Mucosa of descending colon (tissue), 3 donors: ENCODE measurements at regions not wholly inside any gene's neighbourhood (a gene's known extent, or its start where the extent isn't known, plus 50 kb on each side); places are given as distances from the start of the nearest gene placed in this dataset.

Source experiments
- ATAC-seq: fragments of 200-7000 bp; cut with Tn5 transposase; one replicate; pipeline ENCODE4 v1.9.1; 2020; ENCODE audit warnings: mild to moderate bottlenecking, moderate library complexity
- DNase-seq, 3 donors: peaks; one replicate each; pipeline ENCODE4 v3.0.0-alpha.2; 2020
- H3K36me3 ChIP-seq: fragments of 200-600 bp; one replicate; pipeline ENCODE4 v1.8.0; 2021; ENCODE audit warnings: low read depth, mild to moderate bottlenecking
- H3K4me1 ChIP-seq: fragments of 200-600 bp; one replicate; pipeline ENCODE4 v1.8.0; 2021; ENCODE audit warnings: low read depth, mild to moderate bottlenecking
- H3K4me3 ChIP-seq: fragments of 200-600 bp; one replicate; pipeline ENCODE4 v1.8.0; 2021; ENCODE audit warnings: mild to moderate bottlenecking
- H3K9me3 ChIP-seq: fragments of 200-600 bp; one replicate; pipeline ENCODE4 v1.8.0; 2021; ENCODE audit warnings: mild to moderate bottlenecking
- intact Hi-C, 2 donors: fragments of 100-400 bp; cut with DNase I in 1 of 2; cut with micrococcal nuclease in 1 of 2; formaldehyde crosslinking; loops; one replicate each; pipeline versions ENCODE4 v1.11.0 to v1.11.1; 2022; cut with DNase I, micrococcal nuclease
- TF ChIP-seq, protein P1 (sequence below): fragments of 200-600 bp; IDR thresholded peaks from one replicate; pipeline ENCODE4 v1.8.0; 2022; ENCODE audit warnings: antibody characterized with exemption, mild to moderate bottlenecking
- donor health status: DM: no; HTN: no; CAD: no; lungs with moderate emphysema.
- donor health status: DM: no; HTN: no; CAD: no.
- donor health status: DM: no; HTN: yes; CAD: no.

DNA sequence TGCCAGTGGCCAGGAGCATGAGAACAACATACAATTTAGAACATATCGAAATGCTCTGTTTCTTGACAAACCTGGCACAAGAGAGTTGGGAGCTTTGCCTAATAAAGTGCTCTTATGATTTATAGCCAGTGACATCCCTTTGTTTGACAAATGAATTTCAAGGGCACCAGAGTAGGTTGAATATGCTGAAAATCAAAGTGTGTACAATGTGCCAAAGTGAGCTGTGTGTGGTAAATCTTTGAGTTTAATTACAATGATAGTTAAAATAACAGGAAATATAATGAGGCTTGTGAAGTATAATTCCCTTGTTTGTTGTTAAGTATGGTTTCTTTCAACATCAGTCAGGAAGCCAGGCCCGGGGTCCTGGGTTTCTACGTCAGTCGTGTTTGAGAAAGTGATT is 211.9 kb downstream of the EBLN2 start:
- H3K4me3 ChIP-seq: no peak overlapping the region
- TF ChIP-seq, protein P1, sequence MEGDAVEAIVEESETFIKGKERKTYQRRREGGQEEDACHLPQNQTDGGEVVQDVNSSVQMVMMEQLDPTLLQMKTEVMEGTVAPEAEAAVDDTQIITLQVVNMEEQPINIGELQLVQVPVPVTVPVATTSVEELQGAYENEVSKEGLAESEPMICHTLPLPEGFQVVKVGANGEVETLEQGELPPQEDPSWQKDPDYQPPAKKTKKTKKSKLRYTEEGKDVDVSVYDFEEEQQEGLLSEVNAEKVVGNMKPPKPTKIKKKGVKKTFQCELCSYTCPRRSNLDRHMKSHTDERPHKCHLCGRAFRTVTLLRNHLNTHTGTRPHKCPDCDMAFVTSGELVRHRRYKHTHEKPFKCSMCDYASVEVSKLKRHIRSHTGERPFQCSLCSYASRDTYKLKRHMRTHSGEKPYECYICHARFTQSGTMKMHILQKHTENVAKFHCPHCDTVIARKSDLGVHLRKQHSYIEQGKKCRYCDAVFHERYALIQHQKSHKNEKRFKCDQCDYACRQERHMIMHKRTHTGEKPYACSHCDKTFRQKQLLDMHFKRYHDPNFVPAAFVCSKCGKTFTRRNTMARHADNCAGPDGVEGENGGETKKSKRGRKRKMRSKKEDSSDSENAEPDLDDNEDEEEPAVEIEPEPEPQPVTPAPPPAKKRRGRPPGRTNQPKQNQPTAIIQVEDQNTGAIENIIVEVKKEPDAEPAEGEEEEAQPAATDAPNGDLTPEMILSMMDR: no peak
- DNase-seq (no peak), ATAC-seq (no peak)
- H3K9me3 ChIP-seq: no peaks in the 10 kb centered on the region
- H3K36me3 ChIP-seq: no peaks in the 10 kb centered on the region
- intact Hi-C loops: no loop called here
- H3K4me1 ChIP-seq: no peaks in the 10 kb centered on the region

DNA sequence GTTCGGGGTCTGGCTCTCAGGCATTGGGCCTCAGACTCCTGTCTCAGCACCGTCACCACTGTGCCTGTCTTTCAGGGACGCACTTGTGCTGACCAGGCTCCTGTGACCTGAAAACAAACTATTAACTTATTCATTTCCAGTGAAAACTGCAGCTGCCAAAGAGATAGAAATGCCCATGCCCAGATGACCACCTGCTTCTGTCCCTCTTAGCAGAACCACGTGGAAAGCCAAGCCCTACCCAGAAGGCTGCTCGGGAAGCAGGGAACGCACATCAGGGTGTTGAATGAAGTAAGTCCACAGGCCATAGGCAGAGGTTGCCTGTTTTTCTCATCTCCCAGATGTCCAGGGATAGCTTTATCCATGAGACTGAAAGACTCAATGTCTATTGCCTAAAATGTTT is 219.3 kb downstream of the EBLN2 start:
- intact Hi-C loops: no loop called here

DNA sequence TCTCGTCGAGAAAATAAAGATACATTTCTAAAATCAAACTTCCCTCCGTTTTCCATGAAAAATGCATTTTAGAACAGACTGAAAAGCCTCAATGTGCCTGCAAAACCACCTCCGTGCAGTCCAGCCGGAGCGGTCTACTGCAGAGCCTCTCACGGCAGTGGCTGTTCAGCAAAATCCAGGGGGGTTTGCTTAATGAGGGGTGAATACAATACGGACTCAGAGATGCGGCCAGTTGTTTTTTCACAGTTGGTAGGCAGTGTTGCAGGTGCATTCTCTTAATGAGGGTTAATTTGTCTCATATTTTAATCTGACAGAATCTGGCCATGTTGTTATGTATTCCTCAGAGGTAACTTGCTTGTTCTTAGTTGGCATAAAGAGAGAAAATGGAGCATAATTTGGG is 223.0 kb downstream of the EBLN2 start:
- no peak for DNase-seq
- TF ChIP-seq, protein P1: no peak
- Histone ChIP-seq H3K4me1 (no peaks in the 10 kb centered on the region), H3K4me3 (no peak overlapping the region), H3K36me3 (no peaks in the 10 kb centered on the region), H3K9me3 (no peaks in the 10 kb centered on the region)
- intact Hi-C loops: no loop called here
- no peak for ATAC-seq

More for the DNA sequence above, 219.3 kb downstream of the EBLN2 start:
- no peak for ATAC-seq
- Histone ChIP-seq H3K9me3 (no peaks in the 10 kb centered on the region), H3K4me1 (no peaks in the 10 kb centered on the region), H3K4me3 (no peak overlapping the region), H3K36me3 (no peaks in the 10 kb centered on the region)
- TF ChIP-seq, protein P1: no peak
- DNase-seq: no peak

DNA sequence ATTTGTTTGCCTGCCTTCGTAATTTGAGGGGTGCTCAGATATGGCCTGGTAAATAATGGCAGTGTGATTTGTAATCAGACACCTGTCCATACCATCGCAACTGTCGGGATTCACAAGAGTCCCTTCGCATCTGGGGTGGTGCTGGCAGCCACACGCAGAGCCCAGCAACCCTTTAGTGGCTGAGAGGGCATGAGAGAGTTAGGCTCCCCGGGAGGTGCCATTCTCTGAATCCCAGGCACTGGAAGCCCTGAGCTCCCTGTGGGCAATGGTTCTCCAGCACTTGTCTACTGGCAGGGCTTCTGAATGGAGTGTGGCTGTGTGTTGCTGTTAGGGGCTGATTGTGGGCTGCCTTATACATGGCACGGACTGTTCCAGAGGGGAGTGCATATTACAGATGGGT is 230.1 kb downstream of the EBLN2 start:
- Histone ChIP-seq H3K4me3 (no peak overlapping the region), H3K9me3 (no peaks in the 10 kb centered on the region), H3K4me1 (no peaks in the 10 kb centered on the region), H3K36me3 (no peaks in the 10 kb centered on the region)
- intact Hi-C loops: no loop called here
- DNase-seq: no peak
- ATAC-seq: no peak
- TF ChIP-seq, protein P1: no peak

DNA sequence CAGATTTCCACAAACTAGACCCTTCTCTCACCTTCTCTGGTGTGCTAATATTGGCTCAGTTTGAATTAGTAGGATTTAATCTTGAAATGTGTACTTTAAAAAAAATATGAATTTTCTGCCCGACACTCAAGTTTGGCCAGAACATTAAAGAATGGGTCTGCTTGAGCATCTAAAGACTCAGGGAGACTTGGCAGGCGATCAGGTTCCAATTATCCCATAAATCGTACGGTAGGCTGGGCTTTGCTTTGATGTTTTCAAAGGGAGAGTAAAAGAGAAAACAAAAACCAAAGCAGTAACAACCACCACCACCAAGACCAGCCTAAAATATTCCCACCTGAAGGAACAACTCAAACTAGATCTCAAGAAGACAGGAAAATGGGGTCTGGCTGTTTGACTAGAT is 230.8 kb downstream of the EBLN2 start:
- Histone ChIP-seq H3K36me3 (no peaks in the 10 kb centered on the region), H3K9me3 (no peaks in the 10 kb centered on the region), H3K4me1 (no peaks in the 10 kb centered on the region), H3K4me3 (no peak overlapping the region)
- DNase-seq (no peak), ATAC-seq (no peak)
- TF ChIP-seq, protein P1: no peak
- intact Hi-C loops: no loop called here

DNA sequence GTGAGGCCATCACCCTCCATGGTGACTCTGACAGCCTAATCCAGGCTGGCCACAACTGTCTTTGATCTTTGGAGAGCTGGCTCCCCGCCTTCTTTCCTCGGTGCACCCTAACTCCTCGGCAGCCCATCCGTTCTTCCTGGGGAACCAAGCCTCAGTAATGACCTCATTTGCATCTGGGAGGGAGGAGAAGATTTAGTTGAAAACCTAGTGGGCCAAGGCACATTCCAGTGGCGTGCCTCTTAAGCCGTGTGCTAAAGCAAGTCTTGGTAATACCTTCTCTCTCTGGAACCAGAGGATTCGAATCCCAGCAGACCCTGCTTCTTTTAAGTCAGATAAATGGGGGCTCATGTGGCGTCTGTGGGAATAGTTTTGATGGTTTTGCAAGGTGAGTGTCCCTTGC is 233.1 kb downstream of the EBLN2 start:
- Histone ChIP-seq H3K4me3 (no peak overlapping the region), H3K4me1 (no peaks in the 10 kb centered on the region), H3K36me3 (no peaks in the 10 kb centered on the region), H3K9me3 (no peaks in the 10 kb centered on the region)
- intact Hi-C loops: no loop called here
- TF ChIP-seq, protein P1: no peak
- ATAC-seq (no peak), DNase-seq (no peak)
